ENCODE measurements at regions not wholly inside any gene's neighbourhood (a gene's known extent, or its start where the extent isn't known, plus 50 kb on each side); places are given as distances from the start of the nearest gene placed in this dataset.
"Not testable (repeated sequence)": the region's sequence is repeated elsewhere in the genome, so short reads cannot be mapped to it uniquely, and the experiment has no call there.

DNA sequence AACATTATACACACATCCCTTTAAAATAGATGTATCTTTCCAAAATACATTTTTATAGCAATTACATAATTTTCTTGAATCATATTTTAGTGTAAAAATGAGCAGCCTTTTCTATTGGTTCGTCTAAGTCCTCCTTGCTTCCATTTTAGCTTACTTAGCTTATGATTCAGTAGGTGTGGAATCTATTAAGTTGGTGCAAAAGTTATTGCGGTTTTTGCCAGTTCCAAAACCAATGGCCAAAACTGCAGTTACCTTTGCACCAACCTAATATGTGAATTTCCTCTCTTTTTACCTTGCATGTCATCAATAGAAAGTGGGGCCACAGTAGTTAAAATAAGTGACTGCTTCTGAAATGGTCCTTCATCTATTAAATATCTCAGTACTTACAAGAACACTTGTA lies 279.0 kb downstream of the OTUD1 start:
- no peak for DNase-seq (ENCODE audit: low read depth)
- no peak overlapping the region for H3K4me3 ChIP-seq (ENCODE audit: low read depth, low read length)

DNA sequence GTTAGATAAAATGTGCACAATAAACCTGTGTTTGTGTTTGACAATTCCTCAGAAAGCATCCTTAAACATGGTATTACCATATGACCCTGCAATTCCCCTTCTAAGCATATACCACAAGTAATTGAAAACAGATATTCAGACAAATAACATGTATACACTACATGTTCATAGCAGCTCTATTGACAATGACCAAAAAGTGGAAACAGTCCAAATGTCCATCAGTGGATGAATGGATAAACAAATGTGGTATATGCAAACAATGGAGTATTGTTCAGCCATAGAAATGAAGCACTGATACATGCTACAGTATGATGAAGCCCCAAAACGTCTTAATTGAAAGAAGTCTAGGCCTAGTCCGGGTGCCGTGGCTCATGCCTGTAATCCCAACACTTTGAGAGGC lies 280.1 kb downstream of the OTUD1 start:
- no peak for DNase-seq (ENCODE audit: low read depth)
- no peak overlapping the region for H3K4me3 ChIP-seq (ENCODE audit: low read depth, low read length)

DNA sequence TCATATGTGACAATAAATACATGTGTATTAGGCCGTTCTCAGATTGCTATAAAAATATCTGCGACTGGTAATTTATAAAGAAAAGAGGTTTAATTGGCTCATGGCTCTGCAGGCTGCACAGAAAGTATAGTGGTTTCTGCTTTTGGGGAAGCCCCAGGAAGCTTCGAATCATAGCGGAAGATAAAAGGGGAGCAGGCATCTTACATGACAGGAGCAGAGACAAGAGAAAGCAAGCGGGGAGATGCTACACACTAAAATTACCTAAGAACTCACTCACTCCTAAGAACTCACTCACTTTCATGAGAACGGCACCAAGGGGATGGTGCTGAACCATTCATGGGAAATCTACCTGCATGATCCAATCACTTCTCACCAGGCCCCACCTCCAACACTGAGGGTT lies 284.9 kb downstream of the OTUD1 start:
- no peak for DNase-seq (ENCODE audit: low read depth)
- H3K4me3 ChIP-seq (ENCODE audit: low read depth, low read length): no peak overlapping the region

DNA sequence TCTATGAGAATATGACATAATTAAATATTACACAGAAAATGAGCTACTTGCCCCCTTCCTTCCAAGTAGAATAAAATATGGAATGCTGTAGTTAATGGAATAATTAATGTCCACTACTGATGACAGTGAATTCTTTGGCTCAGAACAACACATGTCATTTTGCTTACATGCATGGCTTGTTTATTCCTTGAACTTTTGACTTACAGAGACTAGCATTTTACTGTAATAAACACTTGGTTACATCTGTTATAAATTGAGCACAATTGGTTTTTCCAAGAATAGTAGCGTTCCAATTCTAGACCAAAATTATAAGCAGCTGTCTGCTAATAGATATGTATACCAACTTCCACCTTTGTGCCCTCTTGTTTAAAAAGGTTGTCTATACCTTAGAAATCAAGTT lies 286.7 kb downstream of the OTUD1 start:
- no peak for DNase-seq (ENCODE audit: low read depth)
- no peak overlapping the region for H3K4me3 ChIP-seq (ENCODE audit: low read depth, low read length)

DNA sequence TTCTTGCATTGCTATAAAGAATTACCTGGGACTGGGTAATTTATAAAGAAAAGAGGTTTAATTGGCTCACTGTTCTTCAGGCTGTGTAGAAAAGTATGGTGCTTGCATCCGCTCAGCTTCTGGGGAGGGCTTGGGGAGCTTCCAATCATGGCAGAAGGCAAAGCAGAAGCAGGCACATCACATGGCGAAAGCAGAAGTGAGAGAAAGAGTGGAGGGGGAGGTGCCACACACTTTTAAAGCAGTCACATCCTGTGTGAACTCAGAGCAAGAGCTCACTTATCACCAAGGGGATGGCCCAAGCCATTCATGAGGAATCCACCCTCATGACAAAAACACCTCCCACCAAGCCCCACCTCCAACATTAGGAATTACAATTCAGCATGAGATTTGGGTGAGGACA lies 303.5 kb downstream of the OTUD1 start:
- no peak overlapping the region for H3K4me3 ChIP-seq (ENCODE audit: low read depth, low read length)
- DNase-seq (ENCODE audit: low read depth): no peak

DNA sequence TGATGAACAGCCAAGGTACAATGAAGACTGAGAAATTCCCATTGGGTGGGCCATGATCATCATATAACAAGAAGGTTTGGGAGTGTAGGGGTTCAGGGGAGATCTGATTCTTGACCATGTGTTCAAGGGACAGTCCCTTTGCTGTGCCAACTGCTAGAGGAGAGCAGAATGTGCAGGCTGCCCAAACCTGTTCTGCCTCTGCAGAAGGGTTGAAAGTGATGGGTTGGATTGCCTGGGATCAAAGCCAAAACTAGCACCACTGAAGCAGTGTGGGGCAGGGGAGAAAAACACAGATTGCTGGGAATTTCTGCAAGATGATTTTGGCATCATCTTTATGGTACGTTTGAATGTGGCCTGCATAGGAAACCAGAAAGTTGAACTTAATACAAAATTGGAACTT lies 303.9 kb downstream of the OTUD1 start:
- DNase-seq (ENCODE audit: low read depth): no peak
- no peak overlapping the region for H3K4me3 ChIP-seq (ENCODE audit: low read depth, low read length)

DNA sequence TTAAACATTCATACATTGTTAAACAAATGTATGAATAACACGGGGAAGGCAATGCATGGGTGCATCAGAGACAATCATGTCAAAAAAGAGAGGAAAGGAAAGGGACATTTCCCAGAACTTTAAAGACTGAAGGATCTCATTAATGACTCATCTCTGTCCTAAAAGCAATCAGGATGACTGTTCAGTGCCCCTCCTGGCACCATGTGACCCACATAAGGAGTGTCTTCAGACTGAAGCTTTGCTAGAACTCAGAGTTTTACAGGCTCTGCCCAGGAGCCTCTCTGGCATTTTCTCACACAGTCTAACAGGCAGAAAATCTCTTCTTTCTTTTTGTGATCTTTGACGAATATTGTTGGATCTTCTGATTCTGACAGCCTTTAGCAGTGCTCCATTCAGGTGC lies 315.3 kb downstream of the OTUD1 start:
- DNase-seq (ENCODE audit: low read depth): no peak
- no peak overlapping the region for H3K4me3 ChIP-seq (ENCODE audit: low read depth, low read length)

DNA sequence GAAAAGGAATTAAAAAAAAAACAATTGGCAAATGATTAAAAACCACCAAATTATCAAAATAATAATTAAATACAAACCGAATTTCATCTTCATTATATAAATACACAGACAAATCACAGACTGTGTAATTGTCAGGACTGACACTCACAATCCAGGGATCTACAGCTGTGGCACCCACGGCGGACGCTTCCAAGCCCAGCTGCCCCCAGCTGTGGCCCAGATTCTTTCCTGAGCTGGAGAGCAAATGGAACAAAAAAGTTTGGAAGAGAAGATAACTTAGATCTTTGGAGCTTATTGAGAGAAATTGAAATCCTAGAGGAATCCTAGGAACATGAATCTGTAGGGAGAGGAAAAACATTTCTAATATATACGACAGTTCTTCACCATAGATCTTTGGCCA lies 316.1 kb downstream of the OTUD1 start:
- H3K4me3 ChIP-seq (ENCODE audit: low read depth, low read length): no peak overlapping the region
- DNase-seq (ENCODE audit: low read depth): no peak

DNA sequence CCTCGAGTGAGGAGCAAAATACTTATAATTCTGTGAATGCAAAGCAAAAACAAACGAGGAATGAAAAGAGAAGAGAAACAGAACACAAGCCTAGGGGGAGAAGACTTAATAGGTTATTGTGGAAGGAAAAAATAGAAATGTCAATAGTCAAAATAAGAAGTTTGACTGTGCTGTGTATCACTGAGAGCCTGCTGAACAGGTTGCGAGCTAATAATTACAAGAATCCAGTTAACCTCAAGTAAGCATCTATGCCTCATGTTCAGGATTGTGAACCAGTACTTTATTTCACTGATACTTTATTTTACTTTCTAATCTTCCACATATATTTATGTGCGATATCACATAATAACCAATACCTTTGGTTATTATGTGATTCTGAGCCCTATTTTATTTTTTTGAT lies 316.7 kb downstream of the OTUD1 start:
- no peak for DNase-seq (ENCODE audit: low read depth)
- H3K4me3 ChIP-seq (ENCODE audit: low read depth, low read length): no peak overlapping the region

DNA sequence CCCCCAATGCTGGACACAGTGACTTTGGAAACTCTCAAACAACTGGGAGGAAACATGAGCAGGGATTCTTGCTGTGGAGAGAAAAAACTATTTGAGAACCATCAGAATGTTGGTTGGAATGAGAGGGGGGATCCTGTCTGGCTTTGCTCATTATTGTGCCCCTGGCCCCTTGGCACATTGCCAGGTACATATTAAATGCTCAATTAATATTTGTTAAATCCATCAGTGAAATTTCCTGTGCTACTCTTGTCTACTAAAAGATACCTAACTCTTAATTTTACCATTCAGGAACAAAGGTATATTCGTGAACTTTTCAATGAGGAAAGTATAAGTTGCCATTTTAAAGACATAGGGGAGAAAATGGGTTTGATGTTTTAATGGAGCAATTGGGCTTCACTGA lies 329.4 kb downstream of the OTUD1 start:
- DNase-seq (ENCODE audit: low read depth): no peak
- no peak overlapping the region for H3K4me3 ChIP-seq (ENCODE audit: low read depth, low read length)

DNA sequence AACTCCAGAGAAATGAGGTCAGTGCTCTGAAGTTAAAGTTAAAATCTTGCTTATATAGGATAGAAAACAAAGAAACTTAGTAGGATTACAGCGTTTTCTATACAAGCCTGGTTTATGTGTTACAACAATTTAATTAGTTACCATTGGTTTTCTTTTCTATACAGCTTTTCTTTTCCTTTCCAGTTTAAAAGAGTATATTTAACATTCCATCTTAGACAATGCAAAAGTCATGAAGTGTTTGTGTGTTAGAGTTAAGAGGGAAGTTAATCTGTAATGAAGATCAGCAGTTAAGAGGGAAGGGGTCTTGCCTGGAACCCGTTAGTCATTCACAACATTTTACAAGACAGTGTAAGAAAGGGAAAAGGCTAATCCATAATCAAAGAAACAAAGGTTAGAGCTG lies 338.3 kb downstream of the OTUD1 start:
- no peak for DNase-seq (ENCODE audit: low read depth)
- no peak overlapping the region for H3K4me3 ChIP-seq (ENCODE audit: low read depth, low read length)

DNA sequence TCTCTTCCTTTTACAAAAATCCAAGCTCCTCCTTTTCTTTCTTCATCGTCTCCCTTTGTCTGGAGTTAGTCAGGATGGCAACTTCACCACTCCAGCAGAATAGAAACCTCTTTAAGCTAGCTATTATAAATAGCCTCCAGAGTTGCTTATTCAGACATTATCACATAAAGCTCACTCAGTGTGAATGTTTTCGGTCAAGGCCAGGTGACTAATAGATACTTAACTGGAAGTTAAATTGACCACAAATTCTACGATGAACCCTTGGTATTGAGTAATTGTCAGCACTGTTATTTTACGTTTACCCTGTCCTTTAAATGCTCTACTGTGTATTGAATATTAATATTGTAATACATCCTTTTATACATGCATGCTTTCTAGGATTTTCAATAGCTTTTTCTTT lies 340.4 kb downstream of the OTUD1 start:
- no peak overlapping the region for H3K4me3 ChIP-seq (ENCODE audit: low read depth, low read length)

DNA sequence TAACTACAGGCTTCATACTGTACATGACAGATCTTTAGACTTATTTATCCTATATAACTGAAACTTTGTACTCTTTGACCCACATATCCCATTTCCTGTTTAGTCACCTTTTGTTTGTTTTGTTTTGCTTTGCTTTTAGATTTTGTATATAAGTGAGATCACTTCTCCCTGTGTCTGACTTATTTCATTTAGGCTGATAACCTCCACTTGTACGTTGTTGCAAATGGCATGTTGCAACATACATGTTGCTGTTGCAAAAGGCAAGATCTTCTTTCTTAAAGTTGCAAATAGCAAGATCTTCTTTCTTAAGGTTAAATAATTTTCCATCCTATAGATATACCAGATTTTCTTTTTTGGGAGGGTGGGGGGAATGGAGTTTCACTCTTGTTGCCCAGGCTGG lies 341.5 kb downstream of the OTUD1 start:
- DNase-seq (ENCODE audit: low read depth): no peak
- H3K4me3 ChIP-seq (ENCODE audit: low read depth, low read length): no peak overlapping the region

More for the DNA sequence above, 340.4 kb downstream of the OTUD1 start:
- DNase-seq (ENCODE audit: low read depth): no peak

DNA sequence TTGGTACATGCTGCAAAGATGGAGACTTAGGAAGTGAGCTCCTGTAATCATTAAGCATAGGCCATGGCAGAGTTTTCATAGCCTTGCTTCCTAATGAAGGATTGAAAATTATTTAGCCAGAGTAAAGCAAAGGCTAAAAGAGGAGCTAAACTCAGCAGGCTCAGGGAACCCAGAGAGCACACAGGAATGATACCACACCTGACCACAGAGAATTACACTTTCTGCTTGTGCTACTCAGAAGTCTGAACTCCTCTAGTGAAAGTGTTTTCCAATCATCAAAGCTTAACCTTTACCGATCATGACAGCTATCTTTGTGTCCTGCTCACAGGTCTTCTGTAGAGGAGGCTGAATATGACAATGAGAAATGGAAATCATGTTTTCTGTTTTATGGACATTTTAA lies 347.7 kb downstream of the OTUD1 start:
- no peak overlapping the region for H3K4me3 ChIP-seq (ENCODE audit: low read depth, low read length)
- DNase-seq (ENCODE audit: low read depth): no peak

DNA sequence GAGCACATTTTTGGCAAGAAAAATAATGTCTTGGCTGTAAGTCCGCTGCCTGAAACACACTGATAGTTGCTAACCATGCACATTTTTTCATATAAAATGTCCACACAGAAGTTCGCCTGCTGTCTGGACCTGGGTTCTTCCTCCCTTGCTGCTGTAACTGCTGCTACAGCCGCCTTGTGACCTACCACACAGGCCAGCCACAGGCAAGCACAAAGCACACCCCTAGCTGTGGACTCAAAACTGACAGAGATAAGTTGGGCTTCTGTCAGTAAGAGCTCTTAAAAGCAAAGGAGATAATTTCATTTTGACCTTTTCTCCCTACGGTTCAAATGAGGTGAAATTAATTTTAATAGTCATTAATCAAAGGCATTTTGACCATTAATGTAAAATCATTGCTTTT lies 354.7 kb downstream of the OTUD1 start:
- DNase-seq (ENCODE audit: low read depth): no peak
- no peak overlapping the region for H3K4me3 ChIP-seq (ENCODE audit: low read depth, low read length)

DNA sequence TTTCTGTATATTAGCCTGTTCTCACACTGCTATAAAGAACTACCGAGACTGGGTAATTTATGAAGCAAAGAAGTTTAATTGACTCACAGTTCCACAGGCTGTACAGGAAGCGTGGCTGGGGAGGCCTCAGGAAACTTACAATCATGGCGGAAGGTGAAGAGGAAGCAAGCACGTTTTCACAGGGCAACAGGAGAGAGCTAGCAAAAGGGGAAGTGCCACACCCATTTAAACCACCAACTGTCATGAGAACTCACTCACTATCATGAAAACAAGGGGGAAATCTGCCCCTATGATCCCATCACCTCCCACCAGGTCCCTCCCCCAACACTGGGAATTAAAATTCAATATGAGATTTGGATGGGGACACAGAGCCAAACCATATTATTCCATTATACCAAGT lies 358.6 kb downstream of the OTUD1 start:
- H3K4me3 ChIP-seq (ENCODE audit: low read depth, low read length); DNase-seq (ENCODE audit: low read depth): not testable (repeated sequence)

DNA sequence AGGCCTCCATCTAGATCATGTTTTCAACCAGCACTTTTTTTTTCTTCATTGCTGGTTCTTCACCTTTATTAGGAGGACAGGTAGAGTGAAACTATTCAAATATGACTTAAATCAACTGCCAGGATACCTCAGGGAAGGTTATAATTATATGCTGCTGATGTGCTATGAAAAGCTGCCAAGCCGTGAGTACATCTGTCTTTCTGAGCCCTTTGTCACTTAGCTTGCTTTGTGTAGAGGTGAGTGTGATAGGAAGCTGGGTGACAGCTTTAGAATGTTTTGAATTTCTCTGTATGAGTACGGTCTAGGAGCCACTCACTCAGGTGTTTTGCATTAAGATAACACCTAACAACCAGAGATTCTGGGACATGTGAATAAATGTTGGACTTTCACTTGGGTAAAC lies 365.2 kb downstream of the OTUD1 start:
- H3K4me3 ChIP-seq (ENCODE audit: low read depth, low read length): no peak overlapping the region
- no peak for DNase-seq (ENCODE audit: low read depth)

DNA sequence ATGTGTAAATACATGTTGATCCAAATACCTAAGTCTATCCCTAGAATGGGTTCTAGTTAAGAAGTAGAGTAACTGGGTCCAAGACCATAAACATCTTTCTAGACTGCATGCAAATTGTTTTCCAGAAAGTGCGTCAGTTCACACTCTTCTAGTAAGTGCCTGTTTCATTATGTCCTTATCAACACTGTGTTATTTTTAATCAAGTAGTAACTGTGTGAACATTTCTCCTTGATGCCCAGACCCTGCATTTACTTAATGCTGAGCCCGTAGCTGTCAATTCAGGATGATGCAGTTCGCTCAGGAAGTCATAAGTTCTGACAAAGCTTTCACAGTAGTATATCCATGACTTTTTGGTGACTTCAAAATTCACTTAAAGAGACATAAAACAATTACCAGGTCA lies 374.8 kb downstream of the OTUD1 start:
- no peak for DNase-seq (ENCODE audit: low read depth)
- H3K4me3 ChIP-seq (ENCODE audit: low read depth, low read length): no peak overlapping the region

DNA sequence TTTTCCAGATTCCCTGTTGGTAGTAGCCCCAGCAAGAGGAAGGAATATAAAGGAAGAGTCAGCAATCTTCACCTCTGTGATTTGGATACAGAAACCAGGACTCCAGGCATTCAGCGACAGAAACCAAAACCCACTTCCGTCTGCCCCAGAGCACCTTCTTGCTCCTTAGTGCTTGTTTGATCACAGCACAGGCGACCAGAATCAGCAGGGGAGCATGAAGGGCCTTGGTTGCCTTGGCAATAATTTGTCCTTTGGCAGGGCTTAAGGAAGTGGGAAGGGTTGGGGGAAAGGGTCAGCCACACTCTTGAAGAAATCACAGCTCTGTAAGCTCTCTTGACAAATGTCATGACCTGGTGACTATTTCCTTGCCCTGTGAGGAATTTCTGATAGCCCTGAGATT lies 379.6 kb downstream of the OTUD1 start:
- H3K4me3 ChIP-seq (ENCODE audit: low read depth, low read length): no peak overlapping the region
- DNase-seq (ENCODE audit: low read depth): no peak

DNA sequence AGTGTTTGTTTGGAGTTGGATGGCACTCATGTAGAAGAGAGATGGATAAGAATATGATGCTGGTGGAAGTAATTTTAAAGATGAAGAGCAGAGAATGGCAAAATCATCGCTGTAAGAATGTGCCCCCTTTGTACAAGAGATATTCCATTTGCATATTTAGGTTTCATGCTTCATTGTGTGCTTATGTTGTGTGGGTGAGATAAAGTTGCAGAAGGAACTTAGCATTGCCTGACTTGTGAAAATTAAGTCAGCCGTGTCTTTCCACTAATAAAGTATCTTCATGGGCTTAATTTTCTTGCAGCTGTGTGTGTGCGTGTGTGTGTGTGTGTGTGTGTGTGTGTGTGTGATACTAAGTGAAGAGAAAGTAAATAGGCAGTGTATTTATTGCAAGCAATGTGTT lies 381.9 kb downstream of the OTUD1 start:
- no peak for DNase-seq (ENCODE audit: low read depth)
- no peak overlapping the region for H3K4me3 ChIP-seq (ENCODE audit: low read depth, low read length)

DNA sequence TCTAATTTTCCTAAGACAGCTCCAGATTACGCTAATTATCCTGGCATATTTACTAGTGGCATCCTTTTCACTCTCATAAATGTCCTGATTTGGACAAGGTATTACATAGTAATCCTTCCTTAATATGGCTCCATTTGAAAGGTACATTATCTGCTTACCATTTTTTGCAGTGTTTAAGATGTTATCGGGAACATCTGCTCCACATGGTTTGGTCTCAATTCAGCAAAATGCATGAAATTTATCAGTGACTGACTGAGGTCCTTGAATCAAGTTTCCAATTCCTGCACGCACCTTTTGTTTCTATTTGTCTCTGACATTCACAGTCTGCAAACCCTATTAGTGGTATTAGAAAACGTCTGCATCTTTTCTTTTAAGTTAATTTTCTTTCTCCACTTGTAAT lies 384.1 kb upstream of the KIAA1217 start:
- DNase-seq (ENCODE audit: low read depth): no peak
- H3K4me3 ChIP-seq (ENCODE audit: low read depth, low read length): no peak overlapping the region

DNA sequence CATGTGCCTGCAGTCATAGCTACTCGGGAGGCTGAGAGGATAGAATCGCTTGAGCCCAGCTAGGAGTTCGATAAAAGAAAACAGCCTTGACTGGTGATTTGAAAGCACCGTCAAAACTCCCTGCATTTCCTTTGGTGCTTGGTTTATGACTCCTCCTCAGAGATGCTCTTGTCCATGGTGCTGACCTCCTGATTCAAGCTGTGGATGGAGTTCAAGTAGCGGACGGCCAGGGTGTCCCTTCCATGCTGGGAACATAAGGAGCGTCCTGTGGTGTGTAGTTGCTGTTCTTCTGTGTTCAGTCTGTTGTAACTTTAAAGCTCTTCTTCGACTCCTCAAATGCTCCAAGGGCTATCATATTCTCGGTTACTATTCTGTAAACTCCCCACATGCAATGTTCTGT lies 382.5 kb upstream of the KIAA1217 start:
- DNase-seq (ENCODE audit: low read depth): no peak
- no peak overlapping the region for H3K4me3 ChIP-seq (ENCODE audit: low read depth, low read length)

DNA sequence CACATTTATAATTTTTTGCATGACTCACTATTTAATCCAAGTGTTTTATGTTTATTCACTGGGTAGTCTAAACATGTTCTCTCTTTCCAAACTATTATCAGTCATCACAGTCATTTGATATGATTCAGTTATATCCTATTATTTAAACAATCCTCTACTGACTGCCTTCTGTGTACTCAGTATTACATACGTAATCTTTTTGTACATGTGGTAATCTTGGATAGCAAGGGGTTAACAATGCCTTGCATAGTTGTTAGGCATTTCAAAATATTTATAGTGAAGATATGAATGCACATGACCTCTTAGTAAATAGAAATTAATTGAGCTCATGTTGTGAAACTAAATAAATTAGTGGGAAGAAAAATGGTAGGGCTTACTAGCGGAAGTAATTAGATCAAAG lies 379.4 kb upstream of the KIAA1217 start:
- DNase-seq (ENCODE audit: low read depth): no peak
- H3K4me3 ChIP-seq (ENCODE audit: low read depth, low read length): no peak overlapping the region
